ENCODE measurements at regions not wholly inside any gene's neighbourhood (a gene's known extent, or its start where the extent isn't known, plus 50 kb on each side); places are given as distances from the start of the nearest gene placed in this dataset.

DNA sequence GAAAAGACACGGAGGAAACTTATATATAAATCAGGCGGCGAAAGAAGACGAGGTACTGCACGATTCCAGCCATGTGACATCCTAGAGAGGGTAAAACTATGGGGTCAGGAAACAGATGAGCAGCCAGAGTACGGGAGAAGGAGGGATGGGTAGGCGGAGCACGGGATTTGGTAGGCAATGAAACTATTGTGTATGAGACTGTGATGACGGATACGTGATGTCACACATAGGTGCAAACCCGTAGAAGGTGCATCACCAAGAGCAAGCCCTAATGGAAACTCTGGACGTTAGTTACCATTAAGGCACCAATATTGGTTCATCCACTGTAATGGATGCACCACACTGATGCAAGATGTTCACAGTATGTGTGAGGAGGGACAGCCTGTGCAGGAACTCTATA lies 93.8 kb upstream of the MGMT start:
- TF ChIP-seq, protein P1, sequence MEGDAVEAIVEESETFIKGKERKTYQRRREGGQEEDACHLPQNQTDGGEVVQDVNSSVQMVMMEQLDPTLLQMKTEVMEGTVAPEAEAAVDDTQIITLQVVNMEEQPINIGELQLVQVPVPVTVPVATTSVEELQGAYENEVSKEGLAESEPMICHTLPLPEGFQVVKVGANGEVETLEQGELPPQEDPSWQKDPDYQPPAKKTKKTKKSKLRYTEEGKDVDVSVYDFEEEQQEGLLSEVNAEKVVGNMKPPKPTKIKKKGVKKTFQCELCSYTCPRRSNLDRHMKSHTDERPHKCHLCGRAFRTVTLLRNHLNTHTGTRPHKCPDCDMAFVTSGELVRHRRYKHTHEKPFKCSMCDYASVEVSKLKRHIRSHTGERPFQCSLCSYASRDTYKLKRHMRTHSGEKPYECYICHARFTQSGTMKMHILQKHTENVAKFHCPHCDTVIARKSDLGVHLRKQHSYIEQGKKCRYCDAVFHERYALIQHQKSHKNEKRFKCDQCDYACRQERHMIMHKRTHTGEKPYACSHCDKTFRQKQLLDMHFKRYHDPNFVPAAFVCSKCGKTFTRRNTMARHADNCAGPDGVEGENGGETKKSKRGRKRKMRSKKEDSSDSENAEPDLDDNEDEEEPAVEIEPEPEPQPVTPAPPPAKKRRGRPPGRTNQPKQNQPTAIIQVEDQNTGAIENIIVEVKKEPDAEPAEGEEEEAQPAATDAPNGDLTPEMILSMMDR (IDR thresholded peaks at IDR 0.05), result no peak
- no peak for TF ChIP-seq POLR2A (IDR thresholded peaks at IDR 0.05)

Measured in uterus (tissue), 2 donors.